DND-41 (cell line): ENCODE measurements at regions not wholly inside any gene's neighbourhood (a gene's known extent, or its start where the extent isn't known, plus 50 kb on each side); places are given as distances from the start of the nearest gene placed in this dataset.

Experiments used
- ATAC-seq: fragments of 200-7000 bp; cut with Tn5 transposase; 3 replicates; pipeline ENCODE4 v1.9.1; 2021; ENCODE audit warnings: low read depth; ENCODE audit not compliant: insufficient read depth
- DNase-seq: peaks from one replicate; pipeline ENCODE4 v3.0.0-alpha.2; 2020
- H2AFZ ChIP-seq: 2 replicates; pipeline ENCODE4 v1.6.0; 2012; ENCODE audit warnings: low read depth, low read length
- H3K27ac ChIP-seq: 2 replicates; pipeline ENCODE4 v1.5.1; 2012; ENCODE audit warnings: low read length, inconsistent platforms
- H3K27me3 ChIP-seq: fragments of 200-600 bp; sonication (generic); 2 replicates; pipeline ENCODE4 v1.6.0; 2012; ENCODE audit warnings: low read length, mild to moderate bottlenecking, inconsistent platforms; ENCODE audit not compliant: insufficient read depth, poor library complexity
- H3K36me3 ChIP-seq: 2 replicates; pipeline ENCODE4 v1.5.1; 2012; ENCODE audit warnings: low read length, inconsistent platforms; ENCODE audit not compliant: insufficient read depth
- H3K4me1 ChIP-seq: 2 replicates; pipeline ENCODE4 v1.5.1; 2012; ENCODE audit warnings: mild to moderate bottlenecking, low read length; ENCODE audit not compliant: insufficient read depth
- H3K4me2 ChIP-seq: 2 replicates; pipeline ENCODE4 v1.6.0; 2012; ENCODE audit warnings: mild to moderate bottlenecking, moderate library complexity, low read length, inconsistent platforms; ENCODE audit not compliant: insufficient read depth
- H3K4me3 ChIP-seq, 2 experiments: fragments of 200-600 bp in 1 of 2; shearing (Covaris generic) in 1 of 2; 2 replicates each; pipeline ENCODE4 v1.5.1; 2012 to 2016; ENCODE audit warnings: inconsistent platforms in 2 of 2, low read length in 2 of 2, mild to moderate bottlenecking in 2 of 2, low read depth in 1 of 2, moderate library complexity in 1 of 2
- H3K79me2 ChIP-seq: 2 replicates; pipeline ENCODE4 v1.6.0; 2012; ENCODE audit warnings: low read length, inconsistent platforms; ENCODE audit not compliant: insufficient read depth
- H3K9ac ChIP-seq: 2 replicates; pipeline ENCODE4 v1.6.0; 2012; ENCODE audit warnings: low read depth, mild to moderate bottlenecking, inconsistent platforms, low read length, moderate library complexity
- H3K9me3 ChIP-seq: 2 replicates; pipeline ENCODE4 v1.5.1; 2012; ENCODE audit warnings: low read length, moderate library complexity, mild to moderate bottlenecking, inconsistent platforms; ENCODE audit not compliant: insufficient read depth, severe bottlenecking
- H4K20me1 ChIP-seq: 2 replicates; pipeline ENCODE4 v1.6.0; 2012; ENCODE audit warnings: low read length; ENCODE audit not compliant: insufficient read depth
- EZH2 ChIP-seq: IDR thresholded peaks from 3 replicates; pipeline ENCODE4 v1.6.1; 2012; ENCODE audit warnings: borderline replicate concordance, low read depth, mild to moderate bottlenecking, moderate library complexity, low read length, inconsistent platforms; ENCODE audit not compliant: severe bottlenecking
- TF ChIP-seq, protein P1 (sequence below): IDR thresholded peaks from 2 replicates; pipeline ENCODE4 v1.5.1; 2012; ENCODE audit warnings: borderline replicate concordance, low read length, moderate library complexity, mild to moderate bottlenecking; ENCODE audit not compliant: poor library complexity, severe bottlenecking; ENCODE audit errors: extremely low read depth

DNA sequence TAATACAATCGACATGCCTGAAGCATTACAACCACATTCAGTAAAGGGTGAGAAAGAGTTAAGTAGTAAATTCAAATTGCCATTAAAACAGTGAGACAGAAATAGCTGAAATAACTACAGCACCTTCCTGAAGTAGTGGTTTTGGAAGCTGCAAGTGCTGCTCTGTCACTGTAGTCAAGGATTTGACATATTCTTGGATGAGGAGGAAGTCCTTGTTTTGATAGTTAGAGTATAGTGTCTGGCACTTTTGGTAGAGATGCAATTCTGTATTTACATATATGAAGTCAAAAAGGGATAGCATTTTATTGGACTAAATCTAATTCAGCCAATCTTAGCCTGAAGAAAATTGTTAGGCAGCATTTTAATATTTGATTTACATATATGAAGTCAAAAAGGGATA, 1559.6 kb downstream of the TECRL start:
- Histone ChIP-seq H3K9me3 (no peaks in the 10 kb centered on the region), H3K4me1 (no peaks in the 10 kb centered on the region)
- no peak for DNase-seq

DNA sequence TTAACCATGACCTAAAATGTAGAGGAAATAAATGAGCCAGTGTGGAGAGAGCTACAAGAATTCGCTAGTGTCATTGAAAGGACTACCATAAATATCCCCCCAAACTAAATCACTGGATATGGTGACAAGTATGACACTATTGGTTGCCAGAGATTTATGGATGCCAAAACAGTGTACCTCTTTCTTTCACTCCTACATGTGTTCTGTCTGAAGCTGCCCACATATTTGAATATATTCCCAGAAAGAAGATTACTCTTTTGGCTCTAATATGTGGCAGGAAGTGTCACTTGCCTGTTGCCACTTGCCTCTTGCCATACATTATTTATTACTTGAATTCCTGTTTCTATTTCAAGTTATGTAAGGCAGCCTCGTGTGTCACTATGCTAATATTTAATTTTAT, 1573.6 kb downstream of the TECRL start:
- Histone ChIP-seq H3K4me2 (no peak overlapping the region), H4K20me1 (no peaks in the 10 kb centered on the region), H3K27me3 (no peaks in the 10 kb centered on the region), H3K36me3 (no peaks in the 10 kb centered on the region), H3K79me2 (no peaks in the 10 kb centered on the region), H3K9me3 (no peaks in the 10 kb centered on the region), H3K4me3 (no peak overlapping the region), H3K4me1 (no peaks in the 10 kb centered on the region), H3K9ac (no peak overlapping the region), H2AFZ (no peak overlapping the region), H3K27ac (no peak overlapping the region)
- DNase-seq (no peak), ATAC-seq (no peak)
- no peak for TF ChIP-seq EZH2

More for the DNA sequence above, 1559.6 kb downstream of the TECRL start:
- Histone ChIP-seq H2AFZ (no peak overlapping the region), H3K27me3 (no peaks in the 10 kb centered on the region), H3K4me2 (no peak overlapping the region), H3K79me2 (no peaks in the 10 kb centered on the region), H3K4me3 (no peak overlapping the region), H3K9ac (no peak overlapping the region), H4K20me1 (no peaks in the 10 kb centered on the region), H3K36me3 (no peaks in the 10 kb centered on the region), H3K27ac (no peak overlapping the region)
- no peak for ATAC-seq
- no peak for TF ChIP-seq EZH2
- TF ChIP-seq, protein P1, sequence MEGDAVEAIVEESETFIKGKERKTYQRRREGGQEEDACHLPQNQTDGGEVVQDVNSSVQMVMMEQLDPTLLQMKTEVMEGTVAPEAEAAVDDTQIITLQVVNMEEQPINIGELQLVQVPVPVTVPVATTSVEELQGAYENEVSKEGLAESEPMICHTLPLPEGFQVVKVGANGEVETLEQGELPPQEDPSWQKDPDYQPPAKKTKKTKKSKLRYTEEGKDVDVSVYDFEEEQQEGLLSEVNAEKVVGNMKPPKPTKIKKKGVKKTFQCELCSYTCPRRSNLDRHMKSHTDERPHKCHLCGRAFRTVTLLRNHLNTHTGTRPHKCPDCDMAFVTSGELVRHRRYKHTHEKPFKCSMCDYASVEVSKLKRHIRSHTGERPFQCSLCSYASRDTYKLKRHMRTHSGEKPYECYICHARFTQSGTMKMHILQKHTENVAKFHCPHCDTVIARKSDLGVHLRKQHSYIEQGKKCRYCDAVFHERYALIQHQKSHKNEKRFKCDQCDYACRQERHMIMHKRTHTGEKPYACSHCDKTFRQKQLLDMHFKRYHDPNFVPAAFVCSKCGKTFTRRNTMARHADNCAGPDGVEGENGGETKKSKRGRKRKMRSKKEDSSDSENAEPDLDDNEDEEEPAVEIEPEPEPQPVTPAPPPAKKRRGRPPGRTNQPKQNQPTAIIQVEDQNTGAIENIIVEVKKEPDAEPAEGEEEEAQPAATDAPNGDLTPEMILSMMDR = no peak

DNA sequence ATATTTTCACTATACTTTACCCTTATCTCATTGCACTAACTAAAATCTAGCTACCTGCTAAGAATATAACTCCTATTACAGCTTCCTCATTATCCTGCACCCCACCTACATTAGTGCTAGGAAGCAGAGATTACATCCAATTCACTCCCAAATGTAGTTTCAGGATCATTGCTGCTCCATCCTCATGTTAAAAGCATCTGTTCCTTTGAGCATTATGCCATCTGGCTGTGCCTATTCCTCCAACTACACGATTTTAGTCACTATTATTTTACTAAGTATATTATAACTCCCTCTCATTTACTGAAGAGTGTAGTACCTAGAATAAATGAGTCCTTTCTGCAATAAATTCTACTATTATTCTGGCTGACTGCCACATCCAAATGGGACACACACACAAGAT, 1586.9 kb downstream of the TECRL start:
- DNase-seq (no peak), ATAC-seq (no peak)
- no peak overlapping the region for H2AFZ ChIP-seq
- no peaks in the 10 kb centered on the region for H3K4me1 ChIP-seq
- no peaks in the 10 kb centered on the region for H4K20me1 ChIP-seq
- H3K9ac ChIP-seq = no peak overlapping the region
- TF ChIP-seq, protein P1 = no peak
- no peak for TF ChIP-seq EZH2
- no peaks in the 10 kb centered on the region for H3K27me3 ChIP-seq
- H3K4me3 ChIP-seq = no peak overlapping the region
- no peaks in the 10 kb centered on the region for H3K9me3 ChIP-seq
- no peak overlapping the region for H3K27ac ChIP-seq
- H3K4me2 ChIP-seq = no peak overlapping the region
- H3K79me2 ChIP-seq = no peaks in the 10 kb centered on the region
- no peaks in the 10 kb centered on the region for H3K36me3 ChIP-seq

DNA sequence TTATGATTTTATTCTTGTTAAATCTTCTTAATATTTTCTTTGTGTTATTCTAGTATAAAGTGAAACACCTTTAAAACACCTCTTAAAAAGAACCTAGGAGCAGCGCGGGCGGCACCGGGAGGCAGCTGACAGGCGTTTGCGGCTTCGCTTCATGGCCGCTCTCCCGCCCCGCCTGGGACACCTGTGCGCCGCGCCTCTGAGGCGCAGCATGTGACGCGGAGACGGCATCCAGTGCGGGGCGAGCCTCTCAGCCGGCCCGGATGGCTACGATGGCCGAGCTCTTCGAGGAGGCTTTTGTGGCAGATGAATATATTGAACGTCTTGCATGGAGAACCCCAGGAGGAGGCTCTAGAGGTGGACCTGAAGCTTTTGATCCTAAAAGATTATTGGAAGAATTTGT, 1592.7 kb downstream of the TECRL start:
- H3K27me3 ChIP-seq = no peaks in the 10 kb centered on the region
- H3K9ac ChIP-seq = no peak overlapping the region
- H3K27ac ChIP-seq = no peak overlapping the region
- DNase-seq (no peak), ATAC-seq (no peak)
- no peaks in the 10 kb centered on the region for H3K36me3 ChIP-seq
- H3K4me2 ChIP-seq = no peak overlapping the region
- H3K79me2 ChIP-seq = no peaks in the 10 kb centered on the region
- H3K4me3 ChIP-seq = no peak overlapping the region
- H2AFZ ChIP-seq = no peak overlapping the region
- H3K4me1 ChIP-seq = no peaks in the 10 kb centered on the region
- TF ChIP-seq EZH2 = no peak
- TF ChIP-seq, protein P1 = no peak
- no peaks in the 10 kb centered on the region for H3K9me3 ChIP-seq
- H4K20me1 ChIP-seq = no peaks in the 10 kb centered on the region
